Liver (tissue), 8 donors: ENCODE measurements at regions not wholly inside any gene's neighbourhood (a gene's known extent, or its start where the extent isn't known, plus 50 kb on each side); places are given as distances from the start of the nearest gene placed in this dataset.

Experiments used
- DNase-seq: peaks from one replicate; pipeline ENCODE4 v3.0.0-alpha.2; 2017; ENCODE audit warnings: low spot score
- H3K27ac ChIP-seq, 2 donors: one replicate each; pipeline ENCODE4 v1.7.0; 2013; ENCODE audit warnings: inconsistent platforms in 2 of 2, low read length in 2 of 2, control low read depth in 1 of 2, low read depth in 1 of 2, mild to moderate bottlenecking in 1 of 2
- H3K27me3 ChIP-seq, 4 donors: one replicate each; pipeline versions ENCODE4 v1.6.1 to v1.7.0; 2013; ENCODE audit warnings: low read length in 3 of 4, inconsistent platforms in 1 of 4, mild to moderate bottlenecking in 1 of 4, moderate library complexity in 1 of 4; ENCODE audit not compliant: control insufficient read depth in 4 of 4, insufficient read depth in 4 of 4
- H3K36me3 ChIP-seq, 4 donors: one replicate each; pipeline versions ENCODE4 v1.6.1 to v1.7.0; 2013; ENCODE audit warnings: low read length in 3 of 4, mild to moderate bottlenecking in 3 of 4, low read depth in 1 of 4, moderate library complexity in 1 of 4; ENCODE audit not compliant: control insufficient read depth in 4 of 4, insufficient read depth in 3 of 4
- H3K4me1 ChIP-seq, 4 donors: one replicate each; pipeline versions ENCODE4 v1.6.1 to v1.7.0; 2013; ENCODE audit warnings: low read length in 3 of 4, mild to moderate bottlenecking in 3 of 4, moderate library complexity in 1 of 4; ENCODE audit not compliant: control insufficient read depth in 4 of 4, insufficient read depth in 4 of 4
- H3K4me3 ChIP-seq, 3 donors: one replicate each; pipeline versions ENCODE4 v1.6.1 to v1.7.0; 2013; ENCODE audit warnings: low read length in 3 of 3, control low read depth in 1 of 3, low read depth in 1 of 3, mild to moderate bottlenecking in 1 of 3
- H3K9ac ChIP-seq, 2 donors: one replicate each; pipeline ENCODE4 v1.7.0; 2013; ENCODE audit warnings: low read length in 2 of 2, mild to moderate bottlenecking in 2 of 2, moderate library complexity in 2 of 2, control low read depth in 1 of 2, low read depth in 1 of 2
- H3K9me3 ChIP-seq, 4 donors: one replicate each; pipeline versions ENCODE4 v1.6.1 to v1.7.0; 2013; ENCODE audit warnings: low read length in 3 of 4; ENCODE audit not compliant: control insufficient read depth in 4 of 4
- ATF3 ChIP-seq: IDR thresholded peaks from 2 replicates; pipeline ENCODE4 v1.6.1; 2016; ENCODE audit warnings: antibody characterized with exemption
- CTCF ChIP-seq: fragments of 150-350 bp; IDR thresholded peaks from 2 replicates; pipeline ENCODE4 v1.5.1; 2017; ENCODE audit warnings: improper control_type of control experiment, low read depth, low read length; ENCODE audit not compliant: missing input control
- EGR1 ChIP-seq, 2 donors: IDR thresholded peaks; 2 replicates each; pipeline ENCODE4 v1.6.1; 2016 to 2018; ENCODE audit warnings: antibody characterized with exemption in 2 of 2, low read depth in 2 of 2
- FOXA1 ChIP-seq: IDR thresholded peaks from 2 replicates; pipeline ENCODE4 v1.6.1; 2016; ENCODE audit warnings: antibody characterized with exemption
- FOXA2 ChIP-seq: IDR thresholded peaks from 2 replicates; pipeline ENCODE4 v1.6.1; 2016; ENCODE audit warnings: antibody characterized with exemption
- GABPA ChIP-seq, 2 donors: IDR thresholded peaks in 1 of 2; conservative IDR thresholded peaks in 1 of 2; 2 replicates each; pipeline ENCODE4 v1.6.1; 2016; ENCODE audit warnings: antibody characterized with exemption in 2 of 2, mild to moderate bottlenecking in 1 of 2, moderate library complexity in 1 of 2
- HNF4A ChIP-seq, 2 donors: conservative IDR thresholded peaks; 2 replicates each; pipeline ENCODE4 v1.6.1; 2016; ENCODE audit warnings: antibody characterized with exemption in 2 of 2, mild to moderate bottlenecking in 2 of 2
- HNF4G ChIP-seq: IDR thresholded peaks from 2 replicates; pipeline ENCODE4 v1.6.1; 2016; ENCODE audit warnings: antibody characterized with exemption
- JUND ChIP-seq, 2 donors: IDR thresholded peaks; 2 replicates each; pipeline ENCODE4 v1.6.1; 2016; ENCODE audit warnings: antibody characterized with exemption in 2 of 2
- MAX ChIP-seq: IDR thresholded peaks from 2 replicates; pipeline ENCODE4 v1.6.1; 2016; ENCODE audit warnings: antibody characterized with exemption
- NR2F2 ChIP-seq: IDR thresholded peaks from 2 replicates; pipeline ENCODE4 v1.6.1; 2016; ENCODE audit warnings: antibody characterized with exemption
- RAD21 ChIP-seq, 2 donors: IDR thresholded peaks; 2 replicates each; pipeline ENCODE4 v1.6.1; 2016; ENCODE audit warnings: antibody characterized with exemption in 2 of 2, mild to moderate bottlenecking in 2 of 2
- RXRA ChIP-seq, 2 donors: IDR thresholded peaks; 2 replicates each; pipeline ENCODE4 v1.6.1; 2017 to 2018; ENCODE audit warnings: antibody characterized with exemption in 2 of 2, mild to moderate bottlenecking in 1 of 2
- SP1 ChIP-seq: IDR thresholded peaks from 2 replicates; pipeline ENCODE4 v1.6.1; 2018; ENCODE audit warnings: antibody characterized with exemption, mild to moderate bottlenecking
- TAF1 ChIP-seq: conservative IDR thresholded peaks from 2 replicates; pipeline ENCODE4 v1.6.1; 2016; ENCODE audit warnings: antibody characterized with exemption, mild to moderate bottlenecking
- YY1 ChIP-seq: IDR thresholded peaks from 2 replicates; pipeline ENCODE4 v1.6.1; 2016; ENCODE audit warnings: antibody characterized with exemption, mild to moderate bottlenecking
- ZBTB33 ChIP-seq: IDR thresholded peaks from 2 replicates; pipeline ENCODE4 v1.6.1; 2016; ENCODE audit warnings: antibody characterized with exemption
- WGBS: extraction: QIAGEN DNeasy Blood & Tissue Kit; methylation state at CpG from one replicate; pipeline ENCODE4 v1.1.7; 2013; 5-methylcytosine and 5-hydroxymethylcytosine counted together
- donor health status: healthy.
- donor health status: healthy.
- donor health status: healthy.
- donor health status: healthy.
- donor health status: healthy.

- DNase-seq, result no peak
- TF ChIP-seq HNF4G, result no peak
- TF ChIP-seq ATF3, result no peak
- no peak for TF ChIP-seq SP1
- no peak for TF ChIP-seq RXRA (IDR thresholded peaks at IDR 0.05)
- TF ChIP-seq GABPA (IDR thresholded peaks at IDR 0.05 in 1 of 2, conservative IDR thresholded peaks at IDR 0.05 in 1 of 2), result no peak
- no peak for TF ChIP-seq FOXA1
- no peak for TF ChIP-seq TAF1
- no peak for TF ChIP-seq RAD21 (IDR thresholded peaks at IDR 0.05)
- TF ChIP-seq YY1, result no peak
- no peak for TF ChIP-seq MAX
- no peak for TF ChIP-seq EGR1 (IDR thresholded peaks at IDR 0.05; ENCODE audit: low read depth in 2 of 2)
- no peak for TF ChIP-seq HNF4A (conservative IDR thresholded peaks at IDR 0.05)
- no peak for TF ChIP-seq NR2F2
- no peak for TF ChIP-seq FOXA2
- no peak for TF ChIP-seq JUND (IDR thresholded peaks at IDR 0.05)
- TF ChIP-seq ZBTB33, result no peak
- TF ChIP-seq CTCF, result no peak
- Histone ChIP-seq H3K4me3 (no peak overlapping the region), H3K27ac (no peak overlapping the region), H3K9me3 (peaks cover 0 to 2% (median 0%) of the 10 kb centered on the region in 4 donors), H3K36me3 (no peaks in the 10 kb centered on the region), H3K27me3 (no peaks in the 10 kb centered on the region), H3K4me1 (no peaks in the 10 kb centered on the region), H3K9ac (no peak overlapping the region)
- WGBS, result 70% methylated on average over 2 of the region's 2 CpGs
These were observed 868.8 kb downstream of the NTRK3 start for GRCh38 chr15:87387766-87388165.

- H3K9ac ChIP-seq, result no peak overlapping the region
- no peak overlapping the region for H3K27ac ChIP-seq
- no peak for DNase-seq
- TF ChIP-seq JUND (IDR thresholded peaks at IDR 0.05) (no peak), ATF3 (no peak), SP1 (no peak), FOXA2 (no peak), ZBTB33 (no peak), TAF1 (no peak), NR2F2 (no peak), MAX (no peak), RXRA (IDR thresholded peaks at IDR 0.05) (no peak), EGR1 (IDR thresholded peaks at IDR 0.05; ENCODE audit: low read depth in 2 of 2) (no peak), HNF4A (conservative IDR thresholded peaks at IDR 0.05) (no peak)
- no peaks in the 10 kb centered on the region for H3K9me3 ChIP-seq
- H3K27me3 ChIP-seq, result no peaks in the 10 kb centered on the region
- H3K4me3 ChIP-seq, result no peak overlapping the region
- no peaks in the 10 kb centered on the region for H3K4me1 ChIP-seq
- H3K36me3 ChIP-seq, result no peaks in the 10 kb centered on the region
- WGBS, result 39% methylated on average over 3 of the region's 3 CpGs
These were observed 882.2 kb downstream of the NTRK3 start for GRCh38 chr15:87374339-87374738.
